ENCODE measurements at regions not wholly inside any gene's neighbourhood (a gene's known extent, or its start where the extent isn't known, plus 50 kb on each side); places are given as distances from the start of the nearest gene placed in this dataset.

DNA sequence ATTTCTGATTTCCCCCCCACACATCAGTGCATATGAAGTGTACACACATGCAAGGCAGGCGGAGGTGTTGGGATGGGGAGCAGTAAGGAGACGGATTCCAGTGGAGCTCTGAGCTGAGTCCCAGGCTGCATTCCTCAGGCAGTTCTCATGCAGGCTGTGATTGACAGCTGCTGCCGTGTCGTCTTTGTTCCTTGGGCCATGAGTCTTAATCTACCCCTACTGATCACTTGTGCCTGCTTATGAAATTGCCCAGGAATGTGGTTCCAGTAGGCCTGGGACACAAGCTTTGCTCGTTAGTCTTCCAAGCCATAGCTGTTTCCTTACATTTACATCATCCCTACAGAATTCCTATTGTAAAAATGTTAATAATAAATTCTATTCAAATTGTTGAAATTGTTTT is 1241.9 kb downstream of the UQCRFS1 start:
- no peak for TF ChIP-seq POLR2A (IDR thresholded peaks at IDR 0.05; ENCODE audit: low read depth, low read length)
- TF ChIP-seq, protein P1, sequence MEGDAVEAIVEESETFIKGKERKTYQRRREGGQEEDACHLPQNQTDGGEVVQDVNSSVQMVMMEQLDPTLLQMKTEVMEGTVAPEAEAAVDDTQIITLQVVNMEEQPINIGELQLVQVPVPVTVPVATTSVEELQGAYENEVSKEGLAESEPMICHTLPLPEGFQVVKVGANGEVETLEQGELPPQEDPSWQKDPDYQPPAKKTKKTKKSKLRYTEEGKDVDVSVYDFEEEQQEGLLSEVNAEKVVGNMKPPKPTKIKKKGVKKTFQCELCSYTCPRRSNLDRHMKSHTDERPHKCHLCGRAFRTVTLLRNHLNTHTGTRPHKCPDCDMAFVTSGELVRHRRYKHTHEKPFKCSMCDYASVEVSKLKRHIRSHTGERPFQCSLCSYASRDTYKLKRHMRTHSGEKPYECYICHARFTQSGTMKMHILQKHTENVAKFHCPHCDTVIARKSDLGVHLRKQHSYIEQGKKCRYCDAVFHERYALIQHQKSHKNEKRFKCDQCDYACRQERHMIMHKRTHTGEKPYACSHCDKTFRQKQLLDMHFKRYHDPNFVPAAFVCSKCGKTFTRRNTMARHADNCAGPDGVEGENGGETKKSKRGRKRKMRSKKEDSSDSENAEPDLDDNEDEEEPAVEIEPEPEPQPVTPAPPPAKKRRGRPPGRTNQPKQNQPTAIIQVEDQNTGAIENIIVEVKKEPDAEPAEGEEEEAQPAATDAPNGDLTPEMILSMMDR (IDR thresholded peaks at IDR 0.05; ENCODE audit: extremely low read depth in 1 of 2, insufficient read depth in 1 of 2, low read depth in 1 of 2, low read length in 2 of 2), result no peak
- TF ChIP-seq FOS (IDR thresholded peaks at IDR 0.05; ENCODE audit: borderline replicate concordance, insufficient read depth, low read length), result no peak
- TF ChIP-seq POLR2AphosphoS5 (IDR thresholded peaks at IDR 0.05; ENCODE audit: insufficient read depth, low read depth, low read length), result no peak
- TF ChIP-seq EZH2 (IDR thresholded peaks at IDR 0.05; ENCODE audit: borderline replicate concordance, low read depth, low read length, severe bottlenecking), result no peak

Data from endothelial cell of umbilical vein (primary cell).